Heart left ventricle (tissue), 16 donors: ENCODE measurements at regions not wholly inside any gene's neighbourhood (a gene's known extent, or its start where the extent isn't known, plus 50 kb on each side); places are given as distances from the start of the nearest gene placed in this dataset.

Experiments used
- ATAC-seq, 4 donors: fragments of 200-7000 bp; cut with Tn5 transposase; one replicate each; pipeline ENCODE4 v1.9.1; 2020 to 2022; ENCODE audit warnings: moderate library complexity in 4 of 4, mild to moderate bottlenecking in 3 of 4, moderate number of reproducible peaks in 1 of 4
- DNase-seq, 5 donors: peaks; one replicate each; pipeline ENCODE4 v3.0.0-alpha.2; 2020
- H3K27ac ChIP-seq, 12 donors: fragments of 200-600 bp; sonication (generic) in 4 of 12; one replicate each; pipeline versions ENCODE4 v1.5.0 to v1.8.0; 2016 to 2022; ENCODE audit warnings: mild to moderate bottlenecking in 2 of 12
- H3K27me3 ChIP-seq, 9 donors: fragments of 200-600 bp; sonication (generic) in 2 of 9; one replicate each; pipeline versions ENCODE4 v1.5.1 to v1.8.0; 2016 to 2022; ENCODE audit warnings: mild to moderate bottlenecking in 3 of 9
- H3K36me3 ChIP-seq, 9 donors: fragments of 200-600 bp; sonication (generic) in 2 of 9; one replicate each; pipeline versions ENCODE4 v1.5.0 to v1.8.0; 2018 to 2022; ENCODE audit warnings: mild to moderate bottlenecking in 2 of 9
- H3K4me1 ChIP-seq, 12 donors: fragments of 200-600 bp; sonication (generic) in 4 of 12; one replicate each; pipeline versions ENCODE4 v1.5.0 to v1.8.0; 2016 to 2022; ENCODE audit warnings: mild to moderate bottlenecking in 3 of 12
- H3K4me3 ChIP-seq, 12 donors: fragments of 200-600 bp; sonication (generic) in 4 of 12; one replicate each; pipeline versions ENCODE4 v1.5.0 to v1.8.0; 2017 to 2022; ENCODE audit warnings: mild to moderate bottlenecking in 9 of 12, moderate library complexity in 4 of 12
- H3K9me3 ChIP-seq, 12 donors: fragments of 200-600 bp; sonication (generic) in 4 of 12; one replicate each; pipeline versions ENCODE4 v1.5.0 to v1.8.0; 2016 to 2022; ENCODE audit warnings: mild to moderate bottlenecking in 1 of 12
- POLR2A ChIP-seq, 2 donors: fragments of 450-650 bp; IDR thresholded peaks; one replicate each; pipeline ENCODE4 v1.6.1; 2017; ENCODE audit warnings: antibody characterized with exemption in 2 of 2, mild to moderate bottlenecking in 2 of 2, moderate library complexity in 2 of 2
- WGBS, 4 donors: extraction: QIAGEN DNeasy Blood & Tissue Kit in 2 of 4; methylation state at CpG; one replicate each; pipeline versions ENCODE4 v1.1.5 to v1.1.7; 2013 to 2018; 5-methylcytosine and 5-hydroxymethylcytosine counted together
- intact Hi-C, 10 donors: fragments of 100-400 bp; cut with DNase I; formaldehyde crosslinking; loops; one replicate each; pipeline versions ENCODE4 v1.11.1 to v1.14.2; 2022
- TF ChIP-seq, protein P1 (sequence below), 12 donors: fragments of 200-600 bp; sonication (generic) in 4 of 12; IDR thresholded peaks; one replicate each; pipeline versions ENCODE4 v1.5.0 to v1.8.0; 2018 to 2022; ENCODE audit warnings: antibody characterized with exemption in 12 of 12, mild to moderate bottlenecking in 5 of 12
- donor health status: ischemic (EF 13 %, LVEDD 7.1; RV severe dilation, severe dysfunction).
- donor health status: healthy with polysubstance abuse.
- donor health status: DM: no; HTN: yes; CAD: no.
- donor health status: DM: no; HTN: no; CAD: no.
- donor health status: ischemic (EF 25% LVEDD 6.9; RV normal size, moderate dysfunction).
- donor health status: ischemic (EF 25% LVEDD 5.7; RV mildly dilated, moderate dysfunction).
- donor health status: healthy.
- donor health status: DM: yes; HTN: yes; CAD: no.
- donor health status: ischemic (EF 35%, LVEDD 5.7; RV mildly dilated, moderate dysfunction).
- donor health status: nonischemic (EF 11% LVEDD 7.7; RV severe dilation, severe dysfunction).
- donor health status: DM: yes; HTN: yes; CAD: no.
- donor health status: PGD.
- donor health status: ischemic (EF 29% LVEDD 5.4; RV normal size, mild dysfunction).
- donor health status: nonischemic (EF 23%, LVEDD 6.1; RV moderate dilation, normal function).

DNA sequence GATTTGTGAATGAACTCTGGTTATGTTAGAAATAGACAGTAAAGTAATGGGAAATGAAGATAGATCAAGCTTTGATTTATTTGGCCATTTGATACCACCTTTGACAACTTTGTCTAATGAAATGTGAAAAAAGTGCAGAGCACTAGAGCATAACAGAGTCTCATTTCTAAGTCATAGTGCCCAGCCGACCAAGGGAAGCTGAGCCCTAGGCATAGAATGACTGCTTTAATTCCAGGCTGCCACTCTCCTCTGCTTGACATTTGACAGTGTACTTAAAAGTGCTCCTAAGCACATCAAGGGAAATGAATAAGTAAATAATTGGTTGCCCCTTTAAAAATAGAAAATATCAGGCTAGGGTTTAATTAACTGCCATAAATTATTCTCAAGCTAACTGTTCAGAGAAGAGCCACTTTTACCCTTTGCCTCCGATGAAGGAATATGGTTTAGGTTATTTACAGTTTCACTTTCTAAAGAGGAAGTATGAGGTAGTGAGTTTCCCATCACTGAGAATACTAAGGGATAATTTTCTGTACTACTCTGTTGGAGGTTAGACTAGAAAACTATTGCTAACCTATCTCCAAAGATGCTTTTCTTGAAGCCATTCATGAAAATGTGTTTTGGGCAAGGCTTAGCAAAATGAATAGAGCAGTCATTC is 591.6 kb downstream of the REEP3 start:
- ATAC-seq: no peak
- Histone ChIP-seq H3K9me3 (no peaks in the 10 kb centered on the region), H3K4me1 (no peaks in the 10 kb centered on the region), H3K27ac (no peak overlapping the region), H3K4me3 (no peak overlapping the region), H3K36me3 (no peaks in the 10 kb centered on the region), H3K27me3 (no peaks in the 10 kb centered on the region)
- 59 to 73% (median 66%) methylated on average over 2 of the region's 2 CpGs for WGBS, 4 donors
- no peak for DNase-seq
- TF ChIP-seq POLR2A (IDR thresholded peaks at IDR 0.05): no peak
- TF ChIP-seq, protein P1, sequence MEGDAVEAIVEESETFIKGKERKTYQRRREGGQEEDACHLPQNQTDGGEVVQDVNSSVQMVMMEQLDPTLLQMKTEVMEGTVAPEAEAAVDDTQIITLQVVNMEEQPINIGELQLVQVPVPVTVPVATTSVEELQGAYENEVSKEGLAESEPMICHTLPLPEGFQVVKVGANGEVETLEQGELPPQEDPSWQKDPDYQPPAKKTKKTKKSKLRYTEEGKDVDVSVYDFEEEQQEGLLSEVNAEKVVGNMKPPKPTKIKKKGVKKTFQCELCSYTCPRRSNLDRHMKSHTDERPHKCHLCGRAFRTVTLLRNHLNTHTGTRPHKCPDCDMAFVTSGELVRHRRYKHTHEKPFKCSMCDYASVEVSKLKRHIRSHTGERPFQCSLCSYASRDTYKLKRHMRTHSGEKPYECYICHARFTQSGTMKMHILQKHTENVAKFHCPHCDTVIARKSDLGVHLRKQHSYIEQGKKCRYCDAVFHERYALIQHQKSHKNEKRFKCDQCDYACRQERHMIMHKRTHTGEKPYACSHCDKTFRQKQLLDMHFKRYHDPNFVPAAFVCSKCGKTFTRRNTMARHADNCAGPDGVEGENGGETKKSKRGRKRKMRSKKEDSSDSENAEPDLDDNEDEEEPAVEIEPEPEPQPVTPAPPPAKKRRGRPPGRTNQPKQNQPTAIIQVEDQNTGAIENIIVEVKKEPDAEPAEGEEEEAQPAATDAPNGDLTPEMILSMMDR (IDR thresholded peaks at IDR 0.05): no peak
- intact Hi-C loops: no loop called here

DNA sequence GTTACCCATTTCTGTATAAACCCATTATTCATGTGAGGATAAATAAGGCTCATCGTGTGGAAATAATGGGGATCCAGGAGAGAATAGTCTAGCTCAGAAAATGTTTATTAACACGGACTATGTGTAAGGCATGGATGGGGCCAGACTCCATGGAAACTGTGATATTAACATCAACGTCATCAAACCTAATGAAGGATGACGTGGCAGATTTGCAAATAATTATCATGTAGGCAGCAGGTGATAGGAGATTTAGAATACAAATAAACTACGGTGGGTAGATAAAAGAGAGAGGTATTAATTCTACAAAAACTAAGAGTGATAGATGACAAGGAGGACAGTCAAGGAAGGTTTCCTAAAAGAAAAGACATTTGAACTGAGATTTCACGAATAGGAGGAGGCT is 592.2 kb downstream of the REEP3 start:
- intact Hi-C loops: no loop called here
- ATAC-seq (no peak), DNase-seq (no peak)
- Histone ChIP-seq H3K4me1 (no peaks in the 10 kb centered on the region), H3K27ac (no peak overlapping the region), H3K36me3 (no peaks in the 10 kb centered on the region), H3K4me3 (no peak overlapping the region), H3K27me3 (no peaks in the 10 kb centered on the region), H3K9me3 (no peaks in the 10 kb centered on the region)
- 80 to 82% (median 81%) methylated on average over 6 of the region's 6 CpGs for WGBS, 4 donors
- TF ChIP-seq POLR2A (IDR thresholded peaks at IDR 0.05): no peak
- TF ChIP-seq, protein P1 (IDR thresholded peaks at IDR 0.05): no peak

DNA sequence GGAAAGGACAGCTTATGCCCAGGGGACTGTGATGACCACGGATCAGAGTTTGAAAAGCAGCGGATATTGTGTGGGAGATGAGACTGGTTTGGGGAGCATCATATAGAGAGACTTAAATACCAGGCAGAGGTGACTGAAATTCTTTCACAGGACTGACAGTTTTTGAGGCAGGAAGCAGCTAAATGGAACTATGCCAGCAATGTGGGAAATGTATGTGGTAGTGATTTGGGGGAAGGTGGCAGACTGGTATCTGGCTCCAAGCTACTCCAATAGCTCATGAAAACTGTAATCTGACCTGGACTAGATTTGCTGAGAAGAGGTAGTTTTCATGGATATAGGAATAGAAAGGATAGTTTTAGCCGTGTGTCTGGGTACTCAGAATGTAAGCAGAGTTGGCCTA is 592.6 kb downstream of the REEP3 start:
- Histone ChIP-seq H3K27me3 (no peaks in the 10 kb centered on the region), H3K4me1 (no peaks in the 10 kb centered on the region), H3K27ac (no peak overlapping the region), H3K9me3 (no peaks in the 10 kb centered on the region), H3K36me3 (no peaks in the 10 kb centered on the region), H3K4me3 (no peak overlapping the region)
- 65 to 73% (median 68%) methylated on average over 3 of the region's 3 CpGs for WGBS, 4 donors
- intact Hi-C loops: no loop called here
- no peak for DNase-seq
- TF ChIP-seq, protein P1 (IDR thresholded peaks at IDR 0.05): no peak
- no peak for TF ChIP-seq POLR2A (IDR thresholded peaks at IDR 0.05)
- ATAC-seq: no peak

DNA sequence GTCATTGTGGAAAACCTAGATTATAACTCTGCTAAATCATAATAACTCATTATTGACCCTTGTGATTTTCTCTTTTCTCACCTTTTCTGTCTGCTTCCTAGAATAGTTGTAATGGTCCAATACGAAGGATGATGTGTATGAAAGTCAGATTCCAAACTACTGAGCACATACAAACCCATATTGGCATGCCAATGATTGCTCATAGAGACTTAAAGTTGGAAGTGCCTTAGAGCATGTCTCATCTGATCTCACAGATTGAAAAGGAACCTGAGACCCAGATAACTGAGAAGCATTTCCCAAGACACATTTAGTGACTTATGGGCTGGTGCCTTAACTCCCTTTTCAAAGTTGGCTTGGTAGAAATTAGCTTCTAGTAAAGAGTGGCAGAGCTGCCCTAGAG is 594.3 kb downstream of the REEP3 start:
- Histone ChIP-seq H3K9me3 (no peaks in the 10 kb centered on the region), H3K27me3 (no peaks in the 10 kb centered on the region), H3K27ac (no peak overlapping the region), H3K4me1 (no peaks in the 10 kb centered on the region), H3K36me3 (no peaks in the 10 kb centered on the region), H3K4me3 (no peak overlapping the region)
- WGBS, 4 donors: 53 to 71% (median 58%) methylated on average over 1 of the region's 1 CpG
- TF ChIP-seq POLR2A (IDR thresholded peaks at IDR 0.05): no peak
- TF ChIP-seq, protein P1 (IDR thresholded peaks at IDR 0.05): no peak
- DNase-seq (no peak), ATAC-seq (no peak)
- intact Hi-C loops: no loop called here
